DND-41 (cell line): ENCODE measurements at regions not wholly inside any gene's neighbourhood (a gene's known extent, or its start where the extent isn't known, plus 50 kb on each side); places are given as distances from the start of the nearest gene placed in this dataset.

Source experiments
- ATAC-seq: fragments of 200-7000 bp; cut with Tn5 transposase; 3 replicates; pipeline ENCODE4 v1.9.1; 2021; ENCODE audit warnings: low read depth; ENCODE audit not compliant: insufficient read depth
- DNase-seq: peaks from one replicate; pipeline ENCODE4 v3.0.0-alpha.2; 2020
- H2AFZ ChIP-seq: 2 replicates; pipeline ENCODE4 v1.6.0; 2012; ENCODE audit warnings: low read depth, low read length
- H3K27ac ChIP-seq: 2 replicates; pipeline ENCODE4 v1.5.1; 2012; ENCODE audit warnings: low read length, inconsistent platforms
- H3K27me3 ChIP-seq: fragments of 200-600 bp; sonication (generic); 2 replicates; pipeline ENCODE4 v1.6.0; 2012; ENCODE audit warnings: low read length, mild to moderate bottlenecking, inconsistent platforms; ENCODE audit not compliant: insufficient read depth, poor library complexity
- H3K36me3 ChIP-seq: 2 replicates; pipeline ENCODE4 v1.5.1; 2012; ENCODE audit warnings: low read length, inconsistent platforms; ENCODE audit not compliant: insufficient read depth
- H3K4me1 ChIP-seq: 2 replicates; pipeline ENCODE4 v1.5.1; 2012; ENCODE audit warnings: mild to moderate bottlenecking, low read length; ENCODE audit not compliant: insufficient read depth
- H3K4me2 ChIP-seq: 2 replicates; pipeline ENCODE4 v1.6.0; 2012; ENCODE audit warnings: mild to moderate bottlenecking, moderate library complexity, low read length, inconsistent platforms; ENCODE audit not compliant: insufficient read depth
- H3K4me3 ChIP-seq, 2 experiments: fragments of 200-600 bp in 1 of 2; shearing (Covaris generic) in 1 of 2; 2 replicates each; pipeline ENCODE4 v1.5.1; 2012 to 2016; ENCODE audit warnings: inconsistent platforms in 2 of 2, low read length in 2 of 2, mild to moderate bottlenecking in 2 of 2, low read depth in 1 of 2, moderate library complexity in 1 of 2
- H3K79me2 ChIP-seq: 2 replicates; pipeline ENCODE4 v1.6.0; 2012; ENCODE audit warnings: low read length, inconsistent platforms; ENCODE audit not compliant: insufficient read depth
- H3K9ac ChIP-seq: 2 replicates; pipeline ENCODE4 v1.6.0; 2012; ENCODE audit warnings: low read depth, mild to moderate bottlenecking, inconsistent platforms, low read length, moderate library complexity
- H3K9me3 ChIP-seq: 2 replicates; pipeline ENCODE4 v1.5.1; 2012; ENCODE audit warnings: low read length, moderate library complexity, mild to moderate bottlenecking, inconsistent platforms; ENCODE audit not compliant: insufficient read depth, severe bottlenecking
- H4K20me1 ChIP-seq: 2 replicates; pipeline ENCODE4 v1.6.0; 2012; ENCODE audit warnings: low read length; ENCODE audit not compliant: insufficient read depth
- CTCF ChIP-seq: IDR thresholded peaks from 2 replicates; pipeline ENCODE4 v1.5.1; 2012; ENCODE audit warnings: borderline replicate concordance, low read length, moderate library complexity, mild to moderate bottlenecking; ENCODE audit not compliant: poor library complexity, severe bottlenecking; ENCODE audit errors: extremely low read depth
- EZH2 ChIP-seq: IDR thresholded peaks from 3 replicates; pipeline ENCODE4 v1.6.1; 2012; ENCODE audit warnings: borderline replicate concordance, low read depth, mild to moderate bottlenecking, moderate library complexity, low read length, inconsistent platforms; ENCODE audit not compliant: severe bottlenecking

- Histone ChIP-seq H3K4me1 (no peaks in the 10 kb centered on the region), H3K4me3 (no peak overlapping the region), H3K36me3 (no peaks in the 10 kb centered on the region), H2AFZ (no peak overlapping the region), H4K20me1 (no peaks in the 10 kb centered on the region), H3K4me2 (no peak overlapping the region), H3K27ac (no peak overlapping the region), H3K9me3 (no peaks in the 10 kb centered on the region), H3K27me3 (no peaks in the 10 kb centered on the region), H3K9ac (no peak overlapping the region), H3K79me2 (no peaks in the 10 kb centered on the region)
- ATAC-seq (no peak), DNase-seq (no peak)
- no peak for TF ChIP-seq CTCF
Measured at GRCh38 chr18:41216341-41217003, 738.6 kb upstream of the PIK3C3 start.

GRCh38 chr18:41207706-41208105 lies 747.3 kb upstream of the PIK3C3 start:
- Histone ChIP-seq H3K4me3 (no peak overlapping the region), H2AFZ (no peak overlapping the region), H3K27ac (no peak overlapping the region), H3K9ac (no peak overlapping the region), H3K9me3 (no peaks in the 10 kb centered on the region), H3K4me2 (no peak overlapping the region), H3K27me3 (no peaks in the 10 kb centered on the region), H3K4me1 (no peaks in the 10 kb centered on the region), H4K20me1 (no peaks in the 10 kb centered on the region), H3K36me3 (no peaks in the 10 kb centered on the region), H3K79me2 (no peaks in the 10 kb centered on the region)
- ATAC-seq: no peak
- TF ChIP-seq EZH2 (no peak), CTCF (no peak)
- DNase-seq: no peak

GRCh38 chr18:41206341-41206830 lies 748.6 kb upstream of the PIK3C3 start:
- H3K27me3 ChIP-seq: no peaks in the 10 kb centered on the region
- TF ChIP-seq EZH2 (no peak), CTCF (no peak)
- H3K4me2 ChIP-seq: no peak overlapping the region
- H3K36me3 ChIP-seq: no peaks in the 10 kb centered on the region
- H2AFZ ChIP-seq: no peak overlapping the region
- DNase-seq: no peak
- H3K79me2 ChIP-seq: no peaks in the 10 kb centered on the region
- no peaks in the 10 kb centered on the region for H3K4me1 ChIP-seq
- no peak overlapping the region for H3K4me3 ChIP-seq
- no peak for ATAC-seq
- H3K9ac ChIP-seq: no peak overlapping the region
- H3K9me3 ChIP-seq: no peaks in the 10 kb centered on the region
- H4K20me1 ChIP-seq: no peaks in the 10 kb centered on the region
- H3K27ac ChIP-seq: no peak overlapping the region
